CD4-positive, alpha-beta T cell treated with Interferon gamma for 1 hour (primary cell): ENCODE measurements at regions not wholly inside any gene's neighbourhood (a gene's known extent, or its start where the extent isn't known, plus 50 kb on each side); places are given as distances from the start of the nearest gene placed in this dataset.
"Not testable (repeated sequence)": the region's sequence is repeated elsewhere in the genome, so short reads cannot be mapped to it uniquely, and the experiment has no call there.

Experiments used
- DNase-seq: peaks from one replicate; pipeline ENCODE4 v3.0.0-alpha.2; 2020

DNA sequence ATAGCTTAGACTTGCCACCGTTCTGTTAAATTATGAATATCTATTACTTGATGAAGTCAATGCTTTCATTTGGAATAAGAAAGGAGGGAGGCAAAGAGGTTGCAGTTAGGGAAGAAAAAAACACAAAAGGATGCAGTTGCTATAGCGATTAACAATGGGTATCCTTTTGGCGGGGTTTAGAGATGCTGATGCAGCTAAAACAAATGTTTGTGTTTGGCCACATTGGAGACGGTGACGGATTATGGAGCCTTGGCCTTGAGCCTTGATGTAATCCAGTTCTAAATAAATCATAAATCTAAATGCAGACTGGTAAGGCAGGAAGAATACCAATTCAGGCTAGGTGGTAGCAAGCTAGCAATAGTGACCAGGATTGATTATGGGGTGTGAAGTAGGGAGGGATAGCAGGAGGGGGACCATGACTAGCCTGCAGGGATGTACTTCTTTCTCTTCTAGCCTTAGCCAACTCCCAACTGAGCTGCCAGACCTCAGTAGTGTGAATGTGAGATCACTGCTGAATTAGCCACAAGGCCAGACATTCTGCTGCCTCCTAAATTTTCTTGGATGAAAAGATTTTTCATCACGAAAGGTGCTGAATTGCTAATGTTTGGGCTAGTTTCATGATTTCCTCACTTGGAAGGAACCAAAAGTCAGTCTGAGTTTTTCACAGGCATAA is 160.3 kb downstream of the TLR4 start:
- DNase-seq: no peak

DNA sequence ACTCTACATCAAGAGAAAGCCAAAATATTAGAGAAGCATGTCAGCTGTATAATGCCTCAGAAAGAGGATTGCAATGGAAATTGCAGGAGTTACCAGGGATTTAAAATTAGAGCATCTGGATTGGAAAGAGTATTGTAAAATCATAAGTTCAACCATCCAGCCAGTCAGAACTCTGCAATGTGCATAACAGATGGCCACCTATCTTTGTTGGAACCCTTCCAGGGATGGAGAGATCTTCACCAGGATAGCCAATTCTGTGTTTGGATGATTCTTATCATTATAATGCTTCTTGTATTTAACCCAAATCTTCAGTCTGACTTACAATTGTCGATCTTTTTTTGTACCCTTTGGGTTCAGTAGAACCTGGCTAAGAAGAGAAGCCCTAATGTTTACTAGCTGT is 164.4 kb downstream of the TLR4 start:
- DNase-seq: no peak

DNA sequence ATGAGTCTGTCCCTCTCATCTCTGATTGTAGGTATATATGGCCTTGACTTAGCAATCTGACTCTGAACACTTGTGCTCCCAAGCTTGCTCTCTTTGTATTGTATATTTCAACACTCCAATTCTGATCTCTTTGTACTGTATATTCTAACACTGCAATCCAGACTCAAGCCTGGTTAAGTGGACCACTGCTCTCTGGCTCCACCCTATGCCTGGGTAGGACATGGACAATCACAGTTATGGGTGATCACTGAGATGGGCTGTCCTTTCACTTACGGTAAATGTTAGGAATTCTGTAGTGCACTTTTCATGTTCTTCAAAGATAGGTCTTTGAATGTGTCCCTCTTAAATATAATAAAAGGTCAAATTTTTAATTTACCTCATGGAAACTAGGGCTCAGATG is 165.1 kb downstream of the TLR4 start:
- no peak for DNase-seq

DNA sequence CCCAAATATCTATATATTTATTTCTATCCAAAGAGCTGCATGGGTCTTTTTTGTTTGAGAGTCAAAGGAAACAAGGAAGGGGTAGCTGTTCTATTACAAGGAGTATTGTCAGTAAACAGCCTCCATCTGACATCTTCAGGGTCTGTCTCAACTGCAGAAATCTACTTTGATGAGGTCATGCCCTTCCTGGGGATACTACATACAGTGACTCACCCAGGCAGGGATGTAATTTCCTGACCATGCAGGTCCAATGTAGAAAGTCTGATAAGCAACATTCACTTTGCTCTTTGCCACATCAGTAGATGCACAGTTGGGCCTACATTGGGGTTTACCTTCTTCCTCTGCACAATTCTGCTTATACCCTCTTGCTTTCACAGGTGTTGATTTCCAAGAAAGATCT is 165.5 kb downstream of the TLR4 start:
- DNase-seq: no peak

DNA sequence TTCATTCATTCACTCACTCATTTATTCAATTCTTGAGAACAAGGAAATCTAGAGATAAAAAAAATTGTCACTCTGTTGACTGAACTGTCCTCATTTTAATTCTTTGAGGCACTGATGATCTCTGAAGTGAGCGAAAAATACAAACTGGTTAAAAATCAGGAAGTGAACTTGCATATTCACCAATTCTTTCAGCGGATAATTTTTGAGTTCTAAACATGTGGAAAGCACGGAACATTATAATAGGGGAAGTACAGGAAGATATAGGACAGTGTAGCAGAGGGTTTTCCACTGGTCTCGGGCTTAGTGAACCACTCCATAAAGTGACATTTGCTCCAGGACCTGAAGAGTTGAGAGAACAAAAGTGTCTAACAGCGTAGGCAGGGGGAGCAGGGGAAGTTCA is 169.5 kb downstream of the TLR4 start:
- no peak for DNase-seq

DNA sequence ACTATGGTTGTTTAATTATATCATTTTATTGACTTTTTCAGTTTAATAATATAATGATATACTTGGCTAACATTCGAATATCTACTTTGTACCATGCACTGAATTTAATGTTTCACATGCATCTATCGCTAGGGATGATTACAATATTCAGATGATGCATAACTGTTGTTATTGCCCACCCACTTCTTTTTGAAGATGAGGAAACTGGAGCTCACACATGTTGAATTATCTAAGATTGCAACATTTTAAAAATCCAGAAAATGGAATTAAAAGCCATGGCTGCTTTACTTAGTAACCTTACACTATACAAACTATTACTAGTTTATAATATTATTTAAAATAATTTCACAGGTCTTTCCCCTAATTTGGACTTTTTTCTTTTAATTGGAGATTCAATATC is 171.7 kb downstream of the TLR4 start:
- no peak for DNase-seq

DNA sequence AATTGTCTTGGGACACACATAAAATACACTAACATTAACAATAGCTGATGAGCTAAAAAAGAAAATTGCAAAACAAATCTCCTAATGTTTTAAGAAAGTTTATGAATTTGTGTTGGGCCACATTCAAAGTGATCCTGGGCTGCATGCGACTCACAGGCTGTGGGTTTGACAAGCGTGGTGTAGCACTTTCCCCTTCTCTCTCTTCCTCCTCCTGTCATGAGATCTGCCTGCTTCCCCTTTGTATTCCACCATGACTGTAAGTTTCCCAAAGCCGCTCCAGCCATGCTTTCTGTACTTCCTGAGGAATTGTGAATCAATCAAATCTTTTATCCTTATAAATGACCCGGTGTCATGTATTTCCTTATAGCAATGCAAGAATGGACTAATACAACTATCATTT is 178.0 kb downstream of the TLR4 start:
- no peak for DNase-seq

DNA sequence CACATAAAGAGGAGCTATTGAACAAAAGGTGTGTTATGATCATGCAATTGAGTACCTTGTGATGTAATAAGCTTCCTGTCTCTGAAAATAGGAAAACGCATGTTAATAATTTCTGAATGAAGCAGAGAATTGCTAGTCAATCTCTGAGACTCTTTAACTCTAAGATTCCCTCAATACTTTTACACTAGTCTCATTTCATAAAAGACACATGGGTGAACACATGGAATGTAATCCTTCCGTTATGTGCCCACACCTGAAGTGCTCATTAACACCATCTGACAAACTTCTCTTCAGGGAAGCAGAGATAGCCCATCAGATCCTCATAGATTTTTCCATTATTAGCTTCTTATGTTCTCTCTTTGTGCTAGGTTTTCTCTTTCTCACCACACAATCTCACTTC is 182.4 kb downstream of the TLR4 start:
- DNase-seq: no peak

DNA sequence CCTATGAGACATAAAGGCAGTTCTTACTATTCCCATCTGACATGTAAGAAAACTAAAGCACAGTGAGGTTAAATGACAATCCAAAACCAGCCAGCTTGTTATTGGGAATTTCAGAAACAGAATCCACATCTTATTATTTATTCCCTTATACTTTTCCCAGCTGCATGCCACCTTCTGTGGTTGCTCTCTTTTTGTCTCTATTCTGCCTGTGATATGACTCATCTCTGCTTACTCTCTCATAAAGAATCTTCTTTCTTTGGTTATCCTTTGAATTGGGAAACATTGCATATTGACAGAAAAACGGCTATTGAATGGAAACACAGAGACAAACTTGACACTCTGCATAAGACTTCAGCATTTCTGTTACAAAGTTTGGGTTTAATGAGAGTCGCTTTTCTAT is 183.2 kb downstream of the TLR4 start:
- DNase-seq: no peak

DNA sequence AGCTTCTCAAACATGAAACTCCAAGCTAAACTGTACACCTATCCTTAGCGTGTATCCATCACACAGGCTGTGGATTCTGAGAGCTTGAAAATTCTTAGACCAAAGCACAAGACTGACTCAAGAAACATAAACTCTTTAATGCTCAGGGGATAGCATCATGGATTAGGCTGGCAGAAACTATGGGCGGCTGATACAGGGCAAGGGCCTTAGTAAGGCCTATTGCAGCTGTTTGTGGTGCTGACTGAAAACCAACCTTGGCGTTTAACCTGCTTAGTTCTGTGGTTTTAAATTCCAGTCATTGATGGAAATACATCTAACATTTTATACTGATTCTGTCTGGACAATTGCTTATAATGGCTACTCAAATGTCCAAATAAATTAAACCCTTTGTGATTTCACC is 183.7 kb downstream of the TLR4 start:
- DNase-seq: no peak

DNA sequence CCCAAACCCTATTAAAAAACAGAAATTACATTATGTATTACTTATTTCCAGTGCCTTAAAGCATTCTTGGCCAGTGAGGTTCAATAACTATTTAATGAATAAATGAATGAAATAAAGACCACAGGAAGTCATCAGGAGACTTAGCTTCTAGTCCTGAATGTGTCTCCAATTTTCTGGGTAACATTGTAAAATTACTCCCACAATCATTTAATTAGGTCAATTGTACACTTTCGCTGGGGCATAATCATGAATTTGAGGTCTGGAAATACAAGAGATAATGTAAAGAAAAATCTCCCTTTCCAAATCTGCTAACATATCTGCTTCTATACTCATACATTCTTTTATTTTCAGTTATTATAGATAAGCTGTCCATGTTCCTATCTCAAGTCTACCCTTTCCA is 199.2 kb downstream of the TLR4 start:
- no peak for DNase-seq

DNA sequence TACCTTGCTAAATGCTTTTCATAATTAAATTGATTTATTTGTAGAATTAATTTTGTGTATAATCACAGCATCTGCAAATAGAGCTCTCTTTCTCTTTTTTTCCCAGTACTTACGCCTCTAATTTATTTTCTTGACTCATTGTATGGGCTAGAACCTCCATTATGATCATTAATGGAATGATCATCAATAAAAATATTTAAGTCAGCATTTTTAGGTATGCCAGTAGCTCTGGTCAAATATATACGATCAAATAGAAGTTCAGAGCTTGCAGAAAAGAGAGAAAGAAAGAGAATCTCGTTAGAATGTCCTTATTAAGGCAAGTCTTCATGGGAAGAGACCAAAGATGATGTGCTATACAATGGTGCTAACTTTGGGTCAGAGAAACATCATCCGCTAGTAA is 202.6 kb downstream of the TLR4 start:
- no peak for DNase-seq

DNA sequence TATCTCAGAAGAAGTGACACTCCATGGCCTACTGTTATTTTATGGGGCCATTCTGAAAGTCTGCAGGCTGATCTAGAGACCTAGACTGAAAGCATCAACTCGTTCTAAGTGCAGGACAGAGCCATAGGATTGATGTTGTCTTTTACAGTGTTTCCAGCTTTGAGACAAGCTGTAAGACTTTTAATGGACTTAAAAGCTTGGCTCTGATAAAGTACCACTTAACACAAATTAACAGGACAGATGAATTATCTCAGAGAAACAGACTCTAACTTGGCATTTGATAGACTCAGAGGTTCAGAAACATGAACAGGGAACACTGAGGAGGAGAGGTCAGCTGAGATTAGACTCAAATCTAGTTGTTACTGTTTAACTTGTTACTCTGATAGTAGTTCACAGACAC is 203.2 kb downstream of the TLR4 start:
- no peak for DNase-seq

DNA sequence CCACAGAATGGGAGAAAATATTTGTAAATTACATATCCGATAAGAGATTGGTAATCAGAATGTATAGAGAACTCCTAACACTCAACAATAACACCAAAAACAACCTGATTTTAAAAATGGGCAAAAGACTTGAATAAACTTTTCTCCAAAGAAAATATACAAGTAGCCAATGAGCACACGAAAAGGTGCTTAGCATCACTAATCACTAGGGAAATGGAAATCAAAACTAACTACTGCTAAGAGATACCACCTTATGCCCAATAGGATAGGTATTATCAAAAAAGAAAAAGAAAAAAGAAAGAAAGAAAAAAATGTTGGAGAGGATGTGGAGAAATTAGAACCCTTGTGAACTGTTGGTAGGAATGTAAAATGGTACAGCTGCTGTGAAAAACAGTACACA is 212.1 kb downstream of the TLR4 start:
- no peak for DNase-seq

DNA sequence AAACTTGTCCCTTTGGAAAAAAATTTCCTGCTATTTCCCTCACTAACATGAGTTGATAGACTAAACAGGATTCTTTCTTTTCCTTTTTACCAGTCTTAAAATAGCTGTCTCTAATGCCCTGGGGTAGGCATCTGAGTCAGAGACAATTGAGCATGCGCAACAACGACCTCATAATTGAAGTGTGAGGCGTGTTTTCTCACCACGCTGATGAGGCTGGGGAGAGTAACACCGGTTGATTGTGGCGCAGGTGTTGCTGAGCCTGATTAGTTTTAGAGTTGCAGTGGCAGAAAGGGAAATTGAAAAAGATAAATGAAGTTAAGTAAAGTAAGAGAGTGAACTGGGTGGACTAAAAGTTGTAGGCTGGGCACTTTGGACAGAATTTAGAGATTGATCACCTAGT is 213.7 kb downstream of the TLR4 start:
- no peak for DNase-seq

DNA sequence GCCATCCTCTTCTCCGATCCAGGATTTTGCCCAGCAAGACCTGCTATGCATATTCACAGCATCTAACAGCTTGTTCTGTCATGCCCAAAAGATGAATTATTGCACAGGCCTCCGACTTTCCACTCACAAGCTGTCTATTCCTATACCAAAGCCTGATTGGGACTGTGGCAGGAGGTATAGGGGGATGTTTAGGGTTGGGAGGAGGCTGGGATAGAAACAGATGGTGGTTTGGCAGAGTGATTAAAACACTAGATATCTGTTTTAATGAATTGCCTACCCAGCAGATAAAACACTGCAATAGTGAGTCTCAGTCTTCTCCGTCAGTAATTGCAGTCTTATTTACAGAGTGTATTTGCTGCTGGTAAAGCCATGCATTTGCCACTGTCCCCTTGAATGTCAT is 215.3 kb downstream of the TLR4 start:
- no peak for DNase-seq

DNA sequence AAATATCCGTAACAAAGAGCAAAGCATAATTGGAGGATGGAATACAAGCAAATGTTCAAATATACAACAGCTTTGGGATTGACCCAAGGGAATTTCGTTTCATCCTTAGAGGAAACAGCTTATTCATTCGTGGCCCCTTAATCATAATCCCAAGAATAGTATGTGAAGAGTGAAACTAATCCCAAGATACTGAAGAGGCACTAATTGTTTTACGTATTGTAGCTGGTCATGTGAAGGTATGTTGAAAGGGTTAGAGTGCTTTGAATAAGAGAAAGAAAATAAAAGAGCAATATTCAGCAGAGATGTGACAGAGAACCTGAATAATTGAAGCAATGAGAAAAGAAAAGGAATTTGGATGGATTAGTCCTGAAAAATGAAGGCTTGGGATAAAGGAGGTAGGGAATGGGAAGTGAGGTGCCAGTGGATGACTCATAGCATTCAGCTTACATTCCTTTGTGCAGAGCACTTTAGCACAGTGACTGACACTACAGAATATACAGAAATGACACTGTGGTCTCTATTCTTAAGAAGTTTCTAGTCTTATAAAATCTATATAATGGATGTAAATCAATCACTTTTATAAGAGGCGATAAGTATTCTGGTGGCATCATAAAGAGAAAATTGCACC is 221.9 kb downstream of the TLR4 start:
- DNase-seq: no peak

DNA sequence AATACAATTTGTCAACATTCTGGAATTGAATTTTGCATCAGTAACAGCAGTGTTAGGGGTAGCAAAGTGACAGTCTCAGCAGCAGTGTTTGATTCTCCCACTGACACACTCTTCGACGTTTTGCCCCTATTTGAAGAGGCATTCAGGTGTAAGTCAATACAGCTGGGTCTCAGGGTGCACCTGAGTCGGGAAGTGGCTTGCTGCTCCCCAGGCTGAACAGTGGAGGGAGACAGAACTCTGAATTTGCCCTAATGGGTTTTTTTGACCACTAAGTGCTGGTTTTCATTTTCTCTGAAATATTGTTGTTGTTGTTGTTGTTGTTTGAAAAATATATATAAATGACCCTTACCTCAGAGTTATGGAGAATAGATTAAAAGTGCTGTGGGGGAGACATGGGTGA is 223.2 kb downstream of the TLR4 start:
- no peak for DNase-seq

DNA sequence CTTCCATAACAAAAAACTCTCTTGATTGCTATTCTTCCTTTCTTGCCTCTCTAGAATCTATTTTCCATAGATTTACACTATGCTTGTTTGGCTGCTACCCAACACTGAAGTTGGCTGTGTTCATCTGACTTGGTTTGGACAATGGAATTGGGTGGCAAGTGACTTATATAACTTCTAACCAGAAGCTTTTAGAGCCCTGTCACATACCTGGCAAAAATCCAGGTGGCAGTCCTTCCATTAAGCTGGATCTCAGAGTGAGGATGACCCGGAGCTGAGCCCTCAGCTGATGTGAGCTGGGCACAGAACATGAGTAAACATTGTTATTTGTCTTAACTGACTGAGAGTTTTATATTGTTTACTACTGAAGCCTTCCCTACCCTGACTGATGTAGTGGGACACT is 225.7 kb downstream of the TLR4 start:
- DNase-seq: no peak

DNA sequence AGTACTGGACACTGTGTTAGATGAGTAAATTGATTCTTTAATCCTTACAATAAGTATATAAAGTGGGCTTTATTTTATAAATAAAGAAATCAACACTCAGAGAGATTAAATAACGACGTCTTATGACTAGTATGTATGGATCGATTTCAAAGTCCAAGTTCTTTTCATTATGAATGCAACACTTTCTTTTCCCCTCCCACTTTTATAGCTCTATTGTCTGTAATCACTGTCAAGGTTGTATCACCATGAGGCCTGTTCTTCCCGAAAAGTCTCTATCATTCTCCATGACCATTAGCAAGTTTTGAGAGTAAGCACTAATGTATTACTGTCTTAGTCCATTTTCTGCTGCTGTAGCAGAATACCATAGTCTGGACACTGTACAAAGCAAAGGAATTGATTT is 228.4 kb downstream of the TLR4 start:
- no peak for DNase-seq

DNA sequence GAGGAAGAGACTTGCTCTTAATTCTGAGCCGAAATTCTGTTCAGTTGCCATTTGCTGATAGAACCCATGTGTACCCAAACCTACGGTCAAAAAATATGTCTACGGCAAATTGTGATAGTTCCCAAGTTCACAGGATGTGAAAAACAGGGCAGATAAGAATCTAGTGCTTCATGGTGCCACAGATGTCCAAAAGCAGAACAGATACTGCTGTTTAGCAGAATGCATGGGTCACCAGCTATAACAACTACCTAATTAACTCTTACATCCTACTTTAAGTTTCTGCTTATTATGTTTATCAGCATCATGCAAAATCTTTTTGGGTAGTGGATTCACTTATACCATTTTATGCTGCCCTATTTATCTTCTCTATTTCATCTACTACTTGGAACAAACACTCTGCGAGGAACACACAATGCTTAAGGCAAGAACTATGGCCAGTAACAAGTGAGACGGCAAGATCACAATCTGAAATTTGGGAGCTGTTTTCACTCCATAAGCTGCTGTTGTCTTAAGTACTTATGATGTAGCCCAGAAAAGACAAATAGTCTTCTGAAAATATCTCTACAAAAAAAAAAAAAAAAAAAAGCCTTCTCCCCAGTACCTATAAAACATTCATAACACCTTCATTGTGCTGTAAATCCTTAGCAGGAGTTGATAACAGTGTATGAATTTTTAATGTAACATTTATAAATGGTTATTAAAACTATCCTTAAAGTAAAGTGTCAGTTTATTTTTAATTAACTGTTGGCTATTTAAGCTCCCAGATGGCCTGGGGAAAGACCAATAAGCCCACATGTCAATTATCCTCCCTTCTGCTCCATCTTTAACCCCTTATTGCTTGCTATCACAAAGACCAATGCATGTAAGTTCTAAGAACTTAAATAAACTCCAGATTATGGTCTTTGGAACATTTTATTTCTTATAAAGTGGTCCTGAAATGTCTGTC is 232.3 kb downstream of the TLR4 start:
- no peak for DNase-seq

DNA sequence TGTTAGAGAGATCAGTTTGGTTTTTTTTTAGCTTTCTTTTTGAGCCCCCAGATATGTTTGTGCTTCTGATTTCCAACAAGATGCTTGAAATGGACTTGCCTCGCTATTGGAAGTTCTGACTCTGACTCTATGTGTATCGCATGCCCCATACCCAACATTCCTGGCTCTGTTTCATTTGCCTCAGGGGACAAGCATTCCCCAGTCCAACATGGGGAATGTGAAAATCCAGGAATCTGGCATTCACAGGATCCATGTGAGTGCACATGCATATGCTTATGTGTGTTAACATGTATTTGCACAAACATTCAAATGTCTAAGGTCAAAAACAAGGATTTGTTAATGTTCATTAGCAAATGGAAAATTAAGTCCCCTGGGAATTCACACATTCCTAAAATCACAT is 233.9 kb downstream of the TLR4 start:
- DNase-seq: no peak

DNA sequence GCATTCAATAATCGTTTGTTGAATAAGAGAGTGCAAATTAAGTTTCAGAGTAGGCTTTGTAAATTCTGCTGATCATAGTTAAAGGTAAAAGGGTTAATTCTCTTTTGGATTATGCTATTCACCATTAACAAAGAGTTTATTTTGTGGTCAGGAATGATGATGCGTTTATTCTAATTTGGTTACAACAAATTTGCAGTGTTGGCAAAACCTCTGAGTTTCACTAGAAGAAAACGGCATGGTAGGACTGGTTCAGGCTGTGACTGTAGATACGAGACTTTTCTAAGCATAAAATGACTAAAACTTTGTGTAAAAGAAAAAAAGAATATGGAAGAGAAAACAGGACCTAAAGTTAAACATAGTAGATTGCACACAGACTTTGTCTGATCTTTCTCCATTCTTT is 234.7 kb downstream of the TLR4 start:
- DNase-seq: no peak

DNA sequence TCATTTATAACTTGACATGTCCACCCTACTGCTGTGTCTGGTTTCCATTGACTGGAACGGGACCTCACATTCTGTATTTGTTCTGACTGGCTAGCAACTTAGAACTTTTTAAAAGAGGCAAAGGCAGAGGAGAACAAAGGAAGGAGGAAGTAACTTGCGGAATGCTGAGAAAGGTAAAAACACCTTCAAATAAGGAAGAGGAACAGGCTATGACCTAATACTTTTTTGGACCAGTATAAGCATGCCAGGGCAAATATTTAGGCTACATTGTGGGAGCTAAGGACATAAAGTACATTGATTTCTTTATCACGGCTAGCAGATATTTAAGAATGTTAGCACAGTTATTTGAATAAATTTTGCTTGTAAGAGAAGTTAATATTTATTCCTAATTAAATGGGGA is 240.5 kb downstream of the TLR4 start:
- DNase-seq: not testable (repeated sequence)
